H1 (cell line): ENCODE measurements at regions not wholly inside any gene's neighbourhood (a gene's known extent, or its start where the extent isn't known, plus 50 kb on each side); places are given as distances from the start of the nearest gene placed in this dataset.

Experiments
- CHD7 ChIP-seq: fragments of 300-600 bp; sonication (generic); IDR thresholded peaks from 2 replicates; pipeline ENCODE4 v1.7.1; 2012; ENCODE audit warnings: low read length, moderate library complexity, mild to moderate bottlenecking, inconsistent platforms; ENCODE audit not compliant: insufficient replicate concordance
- KDM5A ChIP-seq: fragments of 200-600 bp; IDR thresholded peaks from 2 replicates; pipeline ENCODE4 v1.7.1; 2012; ENCODE audit warnings: mild to moderate bottlenecking, low read length, inconsistent platforms, mixed read lengths
- TF ChIP-seq, protein P1 (sequence below): IDR thresholded peaks from 2 replicates; pipeline ENCODE4 v1.6.1; 2011; ENCODE audit warnings: low read length, improper control_type of control experiment

- no peak for TF ChIP-seq CHD7
- no peak for TF ChIP-seq KDM5A
- TF ChIP-seq, protein P1, sequence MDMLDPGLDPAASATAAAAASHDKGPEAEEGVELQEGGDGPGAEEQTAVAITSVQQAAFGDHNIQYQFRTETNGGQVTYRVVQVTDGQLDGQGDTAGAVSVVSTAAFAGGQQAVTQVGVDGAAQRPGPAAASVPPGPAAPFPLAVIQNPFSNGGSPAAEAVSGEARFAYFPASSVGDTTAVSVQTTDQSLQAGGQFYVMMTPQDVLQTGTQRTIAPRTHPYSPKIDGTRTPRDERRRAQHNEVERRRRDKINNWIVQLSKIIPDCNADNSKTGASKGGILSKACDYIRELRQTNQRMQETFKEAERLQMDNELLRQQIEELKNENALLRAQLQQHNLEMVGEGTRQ = no peak
Observed at GRCh38 chr10:53045315-53045714, 272.7 kb upstream of the MBL2 start (continued).
